ENCODE measurements at regions not wholly inside any gene's neighbourhood (a gene's known extent, or its start where the extent isn't known, plus 50 kb on each side); places are given as distances from the start of the nearest gene placed in this dataset.

DNA sequence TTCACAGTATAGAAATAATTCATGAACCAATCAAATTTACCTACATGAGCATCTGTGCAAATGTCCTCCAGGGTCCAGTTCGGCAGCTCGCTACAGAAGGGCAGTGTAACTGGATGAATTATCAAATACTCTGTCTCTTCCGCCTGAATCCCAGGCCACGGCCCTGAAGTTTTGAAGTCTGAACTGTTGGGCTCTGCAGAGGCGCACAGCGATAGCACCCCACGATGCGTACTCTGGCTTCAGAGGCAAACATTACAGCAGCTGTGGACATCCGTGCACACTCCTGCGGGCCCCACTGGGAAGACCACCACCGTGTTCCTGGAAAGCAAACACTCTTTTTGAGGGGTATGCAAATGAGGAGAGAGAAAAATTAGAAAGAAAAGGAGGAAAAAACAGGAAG, 259.8 kb upstream of the TCERG1L start:
- Histone ChIP-seq H3K9me3 (no peaks in the 10 kb centered on the region), H3K36me3 (no peaks in the 10 kb centered on the region), H3K27me3 (peaks cover 0 to 41% of the 10 kb centered on the region in 2 donors), H3K27ac (no peak overlapping the region), H3K4me1 (no peaks in the 10 kb centered on the region), H3K4me3 (no peak overlapping the region)
- DNase-seq (ENCODE audit: low spot score in 2 of 2), result no peak
- TF ChIP-seq, protein P1, sequence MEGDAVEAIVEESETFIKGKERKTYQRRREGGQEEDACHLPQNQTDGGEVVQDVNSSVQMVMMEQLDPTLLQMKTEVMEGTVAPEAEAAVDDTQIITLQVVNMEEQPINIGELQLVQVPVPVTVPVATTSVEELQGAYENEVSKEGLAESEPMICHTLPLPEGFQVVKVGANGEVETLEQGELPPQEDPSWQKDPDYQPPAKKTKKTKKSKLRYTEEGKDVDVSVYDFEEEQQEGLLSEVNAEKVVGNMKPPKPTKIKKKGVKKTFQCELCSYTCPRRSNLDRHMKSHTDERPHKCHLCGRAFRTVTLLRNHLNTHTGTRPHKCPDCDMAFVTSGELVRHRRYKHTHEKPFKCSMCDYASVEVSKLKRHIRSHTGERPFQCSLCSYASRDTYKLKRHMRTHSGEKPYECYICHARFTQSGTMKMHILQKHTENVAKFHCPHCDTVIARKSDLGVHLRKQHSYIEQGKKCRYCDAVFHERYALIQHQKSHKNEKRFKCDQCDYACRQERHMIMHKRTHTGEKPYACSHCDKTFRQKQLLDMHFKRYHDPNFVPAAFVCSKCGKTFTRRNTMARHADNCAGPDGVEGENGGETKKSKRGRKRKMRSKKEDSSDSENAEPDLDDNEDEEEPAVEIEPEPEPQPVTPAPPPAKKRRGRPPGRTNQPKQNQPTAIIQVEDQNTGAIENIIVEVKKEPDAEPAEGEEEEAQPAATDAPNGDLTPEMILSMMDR (IDR thresholded peaks at IDR 0.05), result no peak
- TF ChIP-seq POLR2AphosphoS5 (IDR thresholded peaks at IDR 0.05) (no peak), POLR2A (IDR thresholded peaks at IDR 0.05) (no peak)
- intact Hi-C loops (cut with DNase I; ENCODE audit: low total_unique reads), result no loop called here

DNA sequence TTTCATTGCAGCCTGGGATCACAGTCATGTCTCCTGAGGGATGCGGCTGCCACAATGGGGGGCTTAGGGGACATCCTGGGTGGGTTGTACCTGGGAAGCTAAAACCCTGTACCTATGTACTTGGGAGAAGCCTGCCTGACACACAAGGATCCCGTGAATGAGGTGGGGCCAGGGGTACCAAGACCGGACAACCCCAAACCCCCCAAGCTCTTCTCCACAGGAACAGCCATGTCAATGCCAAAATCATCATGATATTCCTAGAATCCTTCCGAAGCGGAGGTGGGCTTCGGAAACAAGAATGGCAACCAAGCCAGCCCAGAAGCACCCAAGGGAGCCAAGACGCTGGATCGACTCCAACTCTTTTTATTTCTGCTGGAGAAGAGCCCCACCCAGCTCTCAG, 260.3 kb upstream of the TCERG1L start:
- H3K9me3 ChIP-seq, result no peaks in the 10 kb centered on the region
- TF ChIP-seq POLR2A (IDR thresholded peaks at IDR 0.05), result no peak
- no peak for TF ChIP-seq POLR2AphosphoS5 (IDR thresholded peaks at IDR 0.05)
- TF ChIP-seq, protein P1 (IDR thresholded peaks at IDR 0.05), result no peak
- no peak overlapping the region for H3K27ac ChIP-seq
- peaks cover 0 to 36% of the 10 kb centered on the region in 2 donors for H3K27me3 ChIP-seq
- intact Hi-C loops (cut with DNase I; ENCODE audit: low total_unique reads), result no loop called here
- no peak overlapping the region for H3K4me3 ChIP-seq
- H3K4me1 ChIP-seq, result no peaks in the 10 kb centered on the region
- no peaks in the 10 kb centered on the region for H3K36me3 ChIP-seq
- no peak for DNase-seq (ENCODE audit: low spot score in 2 of 2)

DNA sequence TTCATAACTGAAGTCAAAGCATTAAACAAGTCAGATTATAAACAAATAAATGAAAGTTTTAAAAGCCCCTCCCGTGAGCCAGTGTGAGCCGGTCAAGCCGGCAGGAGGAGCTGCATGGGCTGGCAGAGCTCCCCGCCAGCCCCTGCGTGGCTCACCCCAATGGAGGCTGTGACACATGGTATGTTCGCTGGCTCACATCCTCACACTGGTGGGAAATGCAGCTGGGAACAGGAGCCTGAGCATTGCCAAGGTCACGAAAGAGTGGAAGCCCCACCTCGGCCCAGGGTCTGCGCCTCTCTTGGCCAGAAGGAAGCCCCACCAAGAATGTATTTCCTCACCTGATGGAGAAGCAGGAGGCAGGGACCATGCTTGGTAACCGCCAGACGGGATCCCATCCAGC, 261.7 kb upstream of the TCERG1L start:
- H3K36me3 ChIP-seq, result no peaks in the 10 kb centered on the region
- DNase-seq (ENCODE audit: low spot score in 2 of 2), result peak in 1 of 2 donors; percentile 11
- no peak overlapping the region for H3K4me3 ChIP-seq
- no peaks in the 10 kb centered on the region for H3K9me3 ChIP-seq
- TF ChIP-seq, protein P1 (IDR thresholded peaks at IDR 0.05), result no peak
- TF ChIP-seq POLR2A (IDR thresholded peaks at IDR 0.05), result no peak
- no peak for TF ChIP-seq POLR2AphosphoS5 (IDR thresholded peaks at IDR 0.05)
- no peaks in the 10 kb centered on the region for H3K4me1 ChIP-seq
- H3K27ac ChIP-seq, result no peak overlapping the region
- intact Hi-C loops (cut with DNase I; ENCODE audit: low total_unique reads), result no loop called here
- H3K27me3 ChIP-seq, result peaks cover 0 to 23% of the 10 kb centered on the region in 2 donors

DNA sequence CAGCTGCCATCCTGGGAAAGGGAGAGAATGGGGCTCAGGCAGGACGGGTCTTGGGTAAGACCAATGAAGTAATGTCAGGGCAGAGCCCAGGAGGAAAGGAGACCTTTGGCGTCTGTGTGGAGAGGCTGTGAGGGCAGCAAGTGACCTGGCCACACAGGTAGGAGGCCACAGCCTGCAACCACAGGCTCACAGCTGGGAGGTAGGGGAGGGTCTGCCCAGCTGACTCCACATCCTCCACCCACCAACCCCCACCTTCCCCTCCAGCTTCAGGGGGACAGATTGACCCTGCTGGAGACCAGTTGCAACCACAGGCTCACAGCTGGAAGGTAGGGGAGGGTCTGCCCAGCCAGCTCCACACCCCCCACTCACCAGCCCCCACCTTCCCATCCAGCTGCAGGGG, 262.2 kb upstream of the TCERG1L start:
- no peak for DNase-seq (ENCODE audit: low spot score in 2 of 2)

DNA sequence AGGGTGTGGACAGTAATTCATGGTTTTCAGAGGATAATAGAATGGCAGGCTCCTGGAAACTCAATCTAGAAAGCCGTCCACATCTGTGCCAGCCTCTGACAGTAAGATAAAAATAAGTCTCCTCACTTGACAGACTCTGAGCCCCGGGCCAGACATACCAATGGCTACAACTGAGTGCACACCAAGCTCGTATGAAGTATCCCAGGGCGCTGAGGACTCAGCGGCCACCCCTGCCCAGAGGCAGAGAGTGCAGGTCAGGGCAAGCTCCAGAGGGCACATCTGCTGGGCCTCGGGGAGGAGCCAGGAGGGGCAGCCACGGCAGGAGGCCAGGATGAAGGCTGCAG, 262.8 kb upstream of the TCERG1L start:
- TF ChIP-seq POLR2A (IDR thresholded peaks at IDR 0.05), result no peak
- no peak for TF ChIP-seq POLR2AphosphoS5 (IDR thresholded peaks at IDR 0.05)
- TF ChIP-seq, protein P1 (IDR thresholded peaks at IDR 0.05), result no peak
- H3K27me3 ChIP-seq, result peaks cover 0 to 23% of the 10 kb centered on the region in 2 donors
- no peaks in the 10 kb centered on the region for H3K9me3 ChIP-seq
- H3K36me3 ChIP-seq, result no peaks in the 10 kb centered on the region
- no peak overlapping the region for H3K4me3 ChIP-seq
- intact Hi-C loops (cut with DNase I; ENCODE audit: low total_unique reads), result no loop called here
- H3K4me1 ChIP-seq, result no peaks in the 10 kb centered on the region
- H3K27ac ChIP-seq, result no peak overlapping the region
- no peak for DNase-seq (ENCODE audit: low spot score in 2 of 2)

More for the DNA sequence above, 262.2 kb upstream of the TCERG1L start:
- Histone ChIP-seq H3K27ac (no peak overlapping the region), H3K36me3 (no peaks in the 10 kb centered on the region), H3K4me3 (no peak overlapping the region), H3K27me3 (peaks cover 0 to 23% of the 10 kb centered on the region in 2 donors), H3K9me3 (no peaks in the 10 kb centered on the region), H3K4me1 (no peaks in the 10 kb centered on the region)
- intact Hi-C loops (cut with DNase I; ENCODE audit: low total_unique reads), result no loop called here
- no peak for TF ChIP-seq POLR2AphosphoS5 (IDR thresholded peaks at IDR 0.05)
- TF ChIP-seq, protein P1 (IDR thresholded peaks at IDR 0.05), result no peak
- no peak for TF ChIP-seq POLR2A (IDR thresholded peaks at IDR 0.05)
